Activated CD4-positive, alpha-beta T cell treated with anti-CD3 and anti-CD28 coated beads, Interleukin-2, amount 10 ng/mL, durations not matched to agents 7 days and 5 days (primary cell): ENCODE measurements at regions not wholly inside any gene's neighbourhood (a gene's known extent, or its start where the extent isn't known, plus 50 kb on each side); places are given as distances from the start of the nearest gene placed in this dataset.
A peak's percentile ranks its signal among the peaks of the same experiment; 100 is the strongest.

ENCODE experiments used
- CTCF ChIA-PET: fragments of 350-600 bp; sonication (Branson Sonifier 250); formaldehyde crosslinking; loops from one replicate; lab custom pipeline; 2021; ENCODE audit warnings: antibody characterized with exemption; lab: Charles Lee
- POLR2A ChIA-PET: fragments of 350-600 bp; sonication (Branson Sonifier 250); formaldehyde crosslinking; loops from one replicate; lab custom pipeline; 2021; ENCODE audit warnings: antibody characterized with exemption; lab: Charles Lee
- DNase-seq: peaks from one replicate; pipeline ENCODE4 v3.0.0-alpha.2; 2020
- H3K27ac Mint-ChIP-seq: one replicate; pipeline ENCODE4 v1.8.0; 2021; ENCODE audit warnings: mild to moderate bottlenecking, moderate library complexity, mixed read lengths
- H3K27me3 Mint-ChIP-seq: one replicate; pipeline ENCODE4 v1.8.0; 2021; ENCODE audit warnings: mixed read lengths
- H3K36me3 Mint-ChIP-seq: one replicate; pipeline ENCODE4 v1.8.0; 2021; ENCODE audit warnings: low read depth, mixed read lengths
- H3K4me1 Mint-ChIP-seq: one replicate; pipeline ENCODE4 v1.8.0; 2021; ENCODE audit warnings: mixed read lengths
- H3K4me3 Mint-ChIP-seq: one replicate; pipeline ENCODE4 v1.8.0; 2021; ENCODE audit warnings: mild to moderate bottlenecking, moderate library complexity, mixed read lengths
- H3K9me3 Mint-ChIP-seq: one replicate; pipeline ENCODE4 v1.8.0; 2021; ENCODE audit warnings: mixed read lengths

- H3K4me3 Mint-ChIP-seq: no peak overlapping the region
- POLR2A ChIA-PET: no interaction called here
- peaks cover 2% of the 10 kb centered on the region for H3K4me1 Mint-ChIP-seq
- no peaks in the 10 kb centered on the region for H3K27me3 Mint-ChIP-seq
- DNase-seq: no peak
- no peak overlapping the region for H3K27ac Mint-ChIP-seq
- peaks cover 14% of the 10 kb centered on the region for H3K36me3 Mint-ChIP-seq
- CTCF ChIA-PET: interaction anchor here (1.5 kb wide), 1 partner anchor 14 kb away, joined by 4 read pairs; no protein-coding TSS in a partner anchor
- peaks cover 22% of the 10 kb centered on the region for H3K9me3 Mint-ChIP-seq
These were observed 206.6 kb upstream of the RASA1 start for GRCh38 chr5:87061046-87061445.

- no peaks in the 10 kb centered on the region for H3K27me3 Mint-ChIP-seq
- POLR2A ChIA-PET: no interaction called here
- no peak overlapping the region for H3K4me3 Mint-ChIP-seq
- CTCF ChIA-PET: no interaction called here
- peaks cover 9% of the 10 kb centered on the region for H3K4me1 Mint-ChIP-seq
- peaks cover 2% of the 10 kb centered on the region for H3K36me3 Mint-ChIP-seq
- H3K27ac Mint-ChIP-seq: no peak overlapping the region
- no peak for DNase-seq
- peaks cover 4% of the 10 kb centered on the region for H3K9me3 Mint-ChIP-seq
These were observed 198.4 kb upstream of the RASA1 start for GRCh38 chr5:87069311-87069710.

GRCh38 chr5:87069974-87070608 is 197.6 kb upstream of the RASA1 start:
- H3K4me1 Mint-ChIP-seq: peaks cover 17% of the 10 kb centered on the region
- no peak overlapping the region for H3K27ac Mint-ChIP-seq
- H3K9me3 Mint-ChIP-seq: peaks cover 8% of the 10 kb centered on the region
- CTCF ChIA-PET: no interaction called here
- H3K27me3 Mint-ChIP-seq: no peaks in the 10 kb centered on the region
- no peak for DNase-seq
- H3K36me3 Mint-ChIP-seq: peaks cover 5% of the 10 kb centered on the region
- POLR2A ChIA-PET: no interaction called here
- H3K4me3 Mint-ChIP-seq: no peak overlapping the region

GRCh38 chr5:87074072-87074471 is 193.6 kb upstream of the RASA1 start:
- DNase-seq: no peak
- no peak overlapping the region for H3K4me3 Mint-ChIP-seq
- peaks cover 9% of the 10 kb centered on the region for H3K9me3 Mint-ChIP-seq
- CTCF ChIA-PET: interaction anchor here (0.7 to 2.0 kb wide), 3 partner anchors 9 to 146 kb away, joined by 3 to 4 read pairs (median 3); no protein-coding TSS in a partner anchor
- H3K4me1 Mint-ChIP-seq: peaks cover 37% of the 10 kb centered on the region
- no peaks in the 10 kb centered on the region for H3K27me3 Mint-ChIP-seq
- H3K27ac Mint-ChIP-seq: peak overlapping the region; percentile 94
- peaks cover 10% of the 10 kb centered on the region for H3K36me3 Mint-ChIP-seq
- POLR2A ChIA-PET: no interaction called here

GRCh38 chr5:87074934-87075541 is 192.6 kb upstream of the RASA1 start:
- Mint-ChIP-seq H3K4me3 (peak overlapping the region; percentile 45), H3K4me1 (peaks cover 40% of the 10 kb centered on the region)
- peak; percentile 55 for DNase-seq

GRCh38 chr5:87076411-87076810 is 191.3 kb upstream of the RASA1 start:
- H3K27ac Mint-ChIP-seq: no peak overlapping the region
- H3K36me3 Mint-ChIP-seq: peaks cover 10% of the 10 kb centered on the region
- H3K27me3 Mint-ChIP-seq: no peaks in the 10 kb centered on the region
- DNase-seq: no peak
- H3K4me1 Mint-ChIP-seq: peaks cover 49% of the 10 kb centered on the region
- ChIA-PET POLR2A (interaction anchor here (0.6 kb wide), 1 partner anchor 72 kb away, joined by 5 read pairs; no protein-coding TSS in a partner anchor), CTCF (interaction anchor here (0.8 kb wide), 1 partner anchor 17 kb away, joined by 3 read pairs; no protein-coding TSS in a partner anchor)
- H3K4me3 Mint-ChIP-seq: no peak overlapping the region
- H3K9me3 Mint-ChIP-seq: peaks cover 12% of the 10 kb centered on the region

More at GRCh38 chr5:87074934-87075541, 192.6 kb upstream of the RASA1 start:
- peaks cover 10% of the 10 kb centered on the region for H3K36me3 Mint-ChIP-seq
- no peaks in the 10 kb centered on the region for H3K27me3 Mint-ChIP-seq
- H3K27ac Mint-ChIP-seq: peak overlapping the region; percentile 94
- CTCF ChIA-PET: interaction anchor here (0.7 to 2.0 kb wide), 7 partner anchors 10 to 325 kb away, joined by 3 to 5 read pairs (median 4); no protein-coding TSS in a partner anchor
- POLR2A ChIA-PET: no interaction called here
- H3K9me3 Mint-ChIP-seq: peaks cover 12% of the 10 kb centered on the region

GRCh38 chr5:87076931-87077330 is 190.8 kb upstream of the RASA1 start:
- peaks cover 54% of the 10 kb centered on the region for H3K4me1 Mint-ChIP-seq
- no peak overlapping the region for H3K27ac Mint-ChIP-seq
- peaks cover 10% of the 10 kb centered on the region for H3K36me3 Mint-ChIP-seq
- ChIA-PET CTCF (interaction anchor here (0.8 kb wide), 1 partner anchor 16 kb away, joined by 3 read pairs; no protein-coding TSS in a partner anchor), POLR2A (interaction anchor here (0.6 kb wide), 1 partner anchor 73 kb away, joined by 5 read pairs; no protein-coding TSS in a partner anchor)
- H3K27me3 Mint-ChIP-seq: no peaks in the 10 kb centered on the region
- no peak for DNase-seq
- H3K9me3 Mint-ChIP-seq: peaks cover 12% of the 10 kb centered on the region
- H3K4me3 Mint-ChIP-seq: no peak overlapping the region

- H3K4me1 Mint-ChIP-seq: peaks cover 62% of the 10 kb centered on the region
- peak; percentile 10 for DNase-seq
- peaks cover 14% of the 10 kb centered on the region for H3K36me3 Mint-ChIP-seq
- peaks cover 15% of the 10 kb centered on the region for H3K9me3 Mint-ChIP-seq
- H3K4me3 Mint-ChIP-seq: no peak overlapping the region
- no peaks in the 10 kb centered on the region for H3K27me3 Mint-ChIP-seq
- ChIA-PET POLR2A (no interaction called here), CTCF (interaction anchor here (0.7 to 1.3 kb wide), 2 partner anchors 38 to 51 kb away, joined by 4 to 5 read pairs; no protein-coding TSS in a partner anchor)
- H3K27ac Mint-ChIP-seq: no peak overlapping the region
These were observed 188.5 kb upstream of the RASA1 start for GRCh38 chr5:87079219-87079618.

GRCh38 chr5:87081016-87081415 is 186.7 kb upstream of the RASA1 start:
- DNase-seq: no peak
- H3K27me3 Mint-ChIP-seq: no peaks in the 10 kb centered on the region
- peak overlapping the region; percentile 62 for H3K4me3 Mint-ChIP-seq
- H3K27ac Mint-ChIP-seq: no peak overlapping the region
- peaks cover 16% of the 10 kb centered on the region for H3K36me3 Mint-ChIP-seq
- peaks cover 44% of the 10 kb centered on the region for H3K4me1 Mint-ChIP-seq
- H3K9me3 Mint-ChIP-seq: peaks cover 18% of the 10 kb centered on the region
- POLR2A ChIA-PET: no interaction called here
- CTCF ChIA-PET: no interaction called here

GRCh38 chr5:87081511-87082372 is 185.9 kb upstream of the RASA1 start:
- ChIA-PET CTCF (interaction anchor here (1.3 kb wide), 1 partner anchor 41 kb away, joined by 3 read pairs; no protein-coding TSS in a partner anchor), POLR2A (interaction anchor here (0.6 kb wide), 1 partner anchor 330 kb away, joined by 3 read pairs; no protein-coding TSS in a partner anchor)
- DNase-seq: peak; percentile 58
- Mint-ChIP-seq H3K27ac (peak overlapping the region; percentile 82), H3K27me3 (no peaks in the 10 kb centered on the region), H3K9me3 (peaks cover 18% of the 10 kb centered on the region), H3K4me1 (peaks cover 42% of the 10 kb centered on the region), H3K36me3 (peaks cover 18% of the 10 kb centered on the region), H3K4me3 (peak overlapping the region; percentile 62)

- H3K4me3 Mint-ChIP-seq: no peak overlapping the region
- ChIA-PET CTCF (no interaction called here), POLR2A (no interaction called here)
- H3K4me1 Mint-ChIP-seq: peaks cover 8% of the 10 kb centered on the region
- peaks cover 21% of the 10 kb centered on the region for H3K27me3 Mint-ChIP-seq
- H3K9me3 Mint-ChIP-seq: no peaks in the 10 kb centered on the region
- no peak for DNase-seq
- no peaks in the 10 kb centered on the region for H3K36me3 Mint-ChIP-seq
- H3K27ac Mint-ChIP-seq: no peak overlapping the region
These were observed 173.3 kb upstream of the RASA1 start for GRCh38 chr5:87094347-87094746.

GRCh38 chr5:87094833-87095232 is 172.8 kb upstream of the RASA1 start:
- Mint-ChIP-seq H3K27ac (no peak overlapping the region), H3K4me1 (peaks cover 8% of the 10 kb centered on the region), H3K4me3 (no peak overlapping the region), H3K36me3 (no peaks in the 10 kb centered on the region), H3K9me3 (no peaks in the 10 kb centered on the region), H3K27me3 (peaks cover 21% of the 10 kb centered on the region)
- ChIA-PET CTCF (no interaction called here), POLR2A (no interaction called here)
- DNase-seq: no peak
